GM21737 (cell line): ENCODE measurements at regions not wholly inside any gene's neighbourhood (a gene's known extent, or its start where the extent isn't known, plus 50 kb on each side); places are given as distances from the start of the nearest gene placed in this dataset.

Experiments
- ATAC-seq: cut with Tn5 transposase; IDR thresholded peaks from one replicate; pipeline ENCODE4 v1.9.1; 2021; ENCODE audit warnings: mild to moderate bottlenecking, moderate library complexity; ENCODE audit not compliant: unreplicated experiment

DNA sequence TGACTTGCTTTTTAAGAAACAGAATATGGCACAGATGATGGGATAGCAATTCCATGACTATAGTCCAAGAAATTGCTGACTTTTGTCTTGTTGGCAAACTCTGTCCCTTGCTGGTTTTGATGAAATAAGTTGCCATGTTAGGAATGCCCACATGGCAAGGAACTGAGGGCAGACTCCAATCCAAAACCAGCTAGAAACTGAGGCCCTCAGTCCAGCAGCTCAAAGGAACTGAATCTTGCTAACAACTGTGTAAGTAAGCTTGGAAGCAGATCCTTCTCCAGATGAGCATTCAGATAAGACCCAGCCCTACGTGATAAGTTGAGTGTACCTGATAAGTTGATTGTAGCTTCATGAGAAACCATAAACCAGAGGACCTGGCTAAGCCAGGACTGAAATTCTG is 64.3 kb upstream of the BMPER start:
- no peak for ATAC-seq

DNA sequence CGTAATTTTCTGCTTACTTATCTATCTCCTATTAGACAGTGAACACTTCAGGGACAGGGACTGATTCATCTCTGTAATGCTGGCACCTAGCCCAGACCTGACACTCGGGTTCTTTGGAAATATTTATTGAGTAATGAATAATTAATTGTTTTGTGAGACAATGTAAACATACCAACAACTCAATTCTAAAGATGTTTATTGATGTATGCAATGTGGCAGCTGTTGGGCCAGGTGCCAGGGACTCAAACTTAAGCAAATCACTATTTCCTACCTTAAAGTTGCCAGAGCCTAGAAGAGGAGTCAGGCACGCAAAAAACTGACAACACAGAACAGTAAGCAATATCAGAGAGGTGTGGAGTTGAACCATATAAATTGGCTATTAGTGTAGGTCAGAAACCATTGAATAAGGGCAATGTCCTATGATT is 63.6 kb upstream of the BMPER start:
- no peak for ATAC-seq

DNA sequence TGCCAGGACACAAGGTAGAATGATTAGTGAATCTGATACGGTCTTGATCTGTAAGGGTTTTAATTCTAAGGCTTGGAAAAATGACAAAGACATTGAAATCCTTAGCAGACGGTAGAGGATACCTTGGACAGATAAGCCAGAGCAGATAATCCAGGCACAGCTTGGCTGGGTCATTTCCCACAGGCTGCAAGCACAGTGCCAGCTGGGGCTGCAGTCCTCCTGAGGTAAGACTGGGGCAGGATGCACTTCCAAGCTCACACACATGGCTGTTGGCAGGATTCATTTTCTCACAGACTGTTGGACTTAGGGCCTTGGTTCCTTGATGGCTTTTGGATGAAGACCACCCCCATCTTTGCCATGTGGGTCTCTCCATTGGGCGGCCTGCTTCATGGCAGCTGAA is 63.2 kb upstream of the BMPER start:
- no peak for ATAC-seq

GRCh38 chr7:33845991-33846509 is 59.3 kb upstream of the BMPER start:
- no peak for ATAC-seq

DNA sequence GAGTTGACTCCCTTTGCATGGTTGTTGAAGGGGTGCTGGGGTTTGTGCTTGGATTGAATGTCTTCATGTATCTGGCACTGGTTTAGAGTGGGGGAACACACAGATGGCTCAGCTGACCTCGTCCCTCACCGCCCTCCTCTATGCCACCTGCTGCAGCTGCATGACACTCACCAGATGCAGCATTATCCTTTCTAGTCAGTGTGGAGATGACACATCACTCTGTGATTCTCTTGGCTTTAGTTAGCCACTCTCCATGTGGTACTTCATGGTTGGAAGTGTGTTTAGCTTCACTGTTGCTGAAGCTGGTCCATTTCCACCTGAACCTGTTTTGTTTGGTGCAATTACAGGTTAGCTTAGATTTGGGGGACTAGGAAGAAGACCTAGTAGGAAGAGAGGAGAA is 56.3 kb upstream of the BMPER start:
- ATAC-seq: no peak

- no peak for ATAC-seq
Measured at GRCh38 chr7:33849971-33850559, 55.3 kb upstream of the BMPER start.

GRCh38 chr7:33850768-33851167 is 54.6 kb upstream of the BMPER start:
- no peak for ATAC-seq

- no peak for ATAC-seq
Measured at GRCh38 chr7:33852838-33853237, 52.5 kb upstream of the BMPER start.

- ATAC-seq: no peak
Measured at GRCh38 chr7:33853361-33854062, 51.8 kb upstream of the BMPER start.

DNA sequence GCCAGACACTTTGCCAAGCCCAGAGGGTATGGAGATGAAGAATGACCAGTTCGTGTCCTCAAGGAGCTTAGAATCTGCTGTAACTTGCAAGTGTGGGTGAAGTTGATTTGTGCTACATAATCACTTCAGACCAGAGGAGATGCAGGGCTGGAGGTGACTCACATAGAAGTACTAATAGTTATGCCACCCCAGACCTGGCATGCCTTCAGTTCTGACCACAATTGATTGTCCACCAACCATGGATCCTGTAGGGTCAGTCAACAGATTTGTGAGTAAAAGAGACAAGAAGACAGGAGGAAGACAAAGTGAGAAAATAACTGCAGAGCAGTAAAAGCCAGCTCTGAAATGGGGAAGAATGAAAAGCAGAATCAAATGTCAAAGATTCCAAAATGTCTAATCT is 51.2 kb upstream of the BMPER start:
- no peak for ATAC-seq

DNA sequence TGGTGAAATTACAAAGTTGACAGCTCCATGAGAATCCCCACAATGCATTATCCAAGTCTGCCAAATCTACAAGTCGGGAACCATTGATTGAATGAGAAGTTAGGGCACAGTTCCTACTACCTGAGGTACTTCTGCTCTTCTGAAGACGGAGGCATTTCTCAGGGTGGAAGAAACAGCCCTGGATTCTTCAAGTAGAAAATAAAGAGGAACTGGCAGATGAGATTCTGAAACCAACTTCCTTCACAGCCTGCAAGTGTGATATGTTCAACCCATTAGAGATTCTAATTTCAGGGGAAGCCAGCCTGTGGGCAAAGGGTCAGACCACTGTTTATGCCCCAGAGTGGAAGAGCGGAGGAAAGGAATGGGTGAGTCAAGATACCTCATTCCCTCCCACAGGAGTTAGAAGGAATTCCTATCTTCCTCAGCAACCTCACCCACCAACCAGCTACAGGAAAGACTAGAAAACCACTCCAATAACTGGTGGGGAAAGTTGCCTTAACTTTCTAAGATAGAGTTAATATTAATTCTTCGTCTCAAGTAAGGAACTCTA is 50.5 kb upstream of the BMPER start:
- ATAC-seq: no peak
